ENCODE measurements at regions not wholly inside any gene's neighbourhood (a gene's known extent, or its start where the extent isn't known, plus 50 kb on each side); places are given as distances from the start of the nearest gene placed in this dataset. TPM values are rescaled to one million over a fixed set of nuclear protein-coding genes. Genes with fewer than 3 reads are reported as not detected.

GRCh38 chr6:33863723-33864440, 60.1 kb upstream of the MLN start:
- DNase-seq, result no peak

- DNase-seq, result no peak
Observed at GRCh38 chr6:33863084-33863483, 59.3 kb upstream of the MLN start.

GRCh38 chr6:33862536-33862935, 58.7 kb upstream of the MLN start:
- no peak for DNase-seq

- DNase-seq, result no peak
Observed at GRCh38 chr6:33861722-33862121, 57.9 kb upstream of the MLN start.

GRCh38 chr6:33860706-33861474, 57.1 kb upstream of the MLN start:
- DNase-seq, result no peak

GRCh38 chr6:33860006-33860405, 56.2 kb upstream of the MLN start:
- no peak for DNase-seq

GRCh38 chr6:33858804-33859505, 55.2 kb upstream of the MLN start:
- DNase-seq, result no peak

GRCh38 chr6:33857932-33858475, 54.2 kb upstream of the MLN start:
- DNase-seq, result no peak

- no peak for DNase-seq
Observed at GRCh38 chr6:33857093-33857931, 53.5 kb upstream of the MLN start.

- no peak for DNase-seq
Observed at GRCh38 chr6:33856655-33857054, 52.9 kb upstream of the MLN start.

- DNase-seq, result no peak
Observed at GRCh38 chr6:33856031-33856590, 52.3 kb upstream of the MLN start.

GRCh38 chr6:33854572-33855030, 50.8 kb upstream of the MLN start:
- no peak for DNase-seq

GRCh38 chr6:33853736-33854135, 49.9 kb upstream of the MLN start:
- no peak for DNase-seq

Small RNA genes in the stretch of these regions (small RNA-seq; reads per million reads assigned to genes)
- gene AL138889.2 (ENCODE audit: low replicate concordance) (not detected), gene MIR7159 (ENCODE audit: low replicate concordance) (not detected)

Measured in skin of body (tissue), 2 donors.